ENCODE measurements at regions not wholly inside any gene's neighbourhood (a gene's known extent, or its start where the extent isn't known, plus 50 kb on each side); places are given as distances from the start of the nearest gene placed in this dataset.

DNA sequence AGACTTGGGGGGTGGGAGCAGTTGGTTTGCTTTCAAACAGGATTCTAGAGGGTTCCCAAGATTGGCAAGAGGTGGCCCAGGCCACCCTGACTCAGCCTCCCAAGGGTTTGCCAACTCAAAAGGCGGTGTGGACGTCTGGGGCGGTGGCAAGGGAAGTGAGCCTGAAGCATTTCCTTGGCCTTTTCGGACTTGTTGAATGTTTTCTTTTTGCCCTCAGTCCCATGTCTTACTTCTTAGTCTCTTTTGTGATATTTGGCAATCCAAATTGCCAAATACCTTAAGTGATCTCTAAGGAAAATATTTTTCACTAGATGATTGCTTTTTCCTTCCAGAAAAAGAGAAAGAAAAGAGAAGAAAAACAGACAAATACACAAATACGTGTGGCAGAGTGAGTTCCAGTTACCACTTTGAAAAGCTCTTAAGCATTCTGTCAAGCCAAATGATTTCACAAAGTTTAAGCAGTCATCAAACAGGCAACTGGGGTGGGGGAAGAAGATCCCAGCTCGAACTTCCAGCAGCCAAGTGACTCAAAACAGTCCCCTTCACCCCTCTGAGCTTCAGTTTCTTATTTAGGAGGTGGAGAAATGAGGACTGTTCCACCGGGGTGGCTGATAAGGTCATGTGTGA is 374.6 kb upstream of the USP24 start:
- no peak overlapping the region for H3K27ac ChIP-seq
- no peak for TF ChIP-seq CTCF (IDR thresholded peaks at IDR 0.05)
- TF ChIP-seq ZFX (IDR thresholded peaks at IDR 0.05; ENCODE audit: borderline replicate concordance), result no peak

DNA sequence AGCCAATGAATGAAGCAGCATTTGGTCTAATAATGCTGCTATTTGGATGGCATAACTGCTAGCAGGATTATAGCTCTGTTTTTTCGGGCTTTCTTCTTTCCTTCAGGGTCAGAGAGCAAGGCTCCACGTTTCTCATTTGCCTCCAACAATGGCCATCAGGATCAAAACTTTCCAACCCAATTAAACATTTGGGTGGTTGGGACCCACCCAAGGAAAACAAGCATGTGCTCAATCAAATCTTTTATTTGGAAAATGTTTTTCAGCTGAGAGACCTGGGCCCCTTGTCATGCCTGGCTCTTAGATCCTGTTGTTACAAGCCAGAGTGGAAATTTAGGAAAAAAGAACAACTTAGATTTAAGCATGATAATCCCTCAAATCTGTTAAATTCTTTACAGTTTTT is 373.1 kb upstream of the USP24 start:
- TF ChIP-seq CTCF (IDR thresholded peaks at IDR 0.05) (no peak), ZFX (IDR thresholded peaks at IDR 0.05; ENCODE audit: borderline replicate concordance) (no peak)
- H3K27ac ChIP-seq, result no peak overlapping the region

DNA sequence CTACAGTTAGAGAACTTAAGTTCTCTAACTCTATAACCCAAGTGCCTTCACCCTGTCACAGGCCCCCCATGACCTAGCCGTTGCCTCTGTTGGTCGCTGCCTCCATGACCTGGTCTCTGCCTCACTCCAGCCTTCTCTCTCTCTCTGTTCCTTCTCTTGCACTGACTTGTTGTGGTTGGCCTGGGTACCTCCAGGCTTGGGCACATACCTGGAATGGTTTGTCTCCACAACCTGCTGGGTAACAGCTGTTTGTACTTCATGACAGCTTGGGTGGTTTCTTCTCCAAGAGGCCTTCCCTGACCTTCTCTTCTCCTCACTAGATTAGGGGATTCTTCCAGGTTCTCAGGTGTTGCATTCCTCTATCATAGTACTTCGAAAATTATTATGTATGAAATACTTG is 371.6 kb upstream of the USP24 start:
- H3K27ac ChIP-seq, result no peak overlapping the region
- TF ChIP-seq ZFX (IDR thresholded peaks at IDR 0.05; ENCODE audit: borderline replicate concordance) (no peak), CTCF (IDR thresholded peaks at IDR 0.05) (no peak)

GRCh38 chr1:55585402-55585792 is 370.2 kb upstream of the USP24 start:
- TF ChIP-seq ZFX (IDR thresholded peaks at IDR 0.05; ENCODE audit: borderline replicate concordance), result no peak
- TF ChIP-seq CTCF (IDR thresholded peaks at IDR 0.05), result no peak
- H3K27ac ChIP-seq, result no peak overlapping the region

DNA sequence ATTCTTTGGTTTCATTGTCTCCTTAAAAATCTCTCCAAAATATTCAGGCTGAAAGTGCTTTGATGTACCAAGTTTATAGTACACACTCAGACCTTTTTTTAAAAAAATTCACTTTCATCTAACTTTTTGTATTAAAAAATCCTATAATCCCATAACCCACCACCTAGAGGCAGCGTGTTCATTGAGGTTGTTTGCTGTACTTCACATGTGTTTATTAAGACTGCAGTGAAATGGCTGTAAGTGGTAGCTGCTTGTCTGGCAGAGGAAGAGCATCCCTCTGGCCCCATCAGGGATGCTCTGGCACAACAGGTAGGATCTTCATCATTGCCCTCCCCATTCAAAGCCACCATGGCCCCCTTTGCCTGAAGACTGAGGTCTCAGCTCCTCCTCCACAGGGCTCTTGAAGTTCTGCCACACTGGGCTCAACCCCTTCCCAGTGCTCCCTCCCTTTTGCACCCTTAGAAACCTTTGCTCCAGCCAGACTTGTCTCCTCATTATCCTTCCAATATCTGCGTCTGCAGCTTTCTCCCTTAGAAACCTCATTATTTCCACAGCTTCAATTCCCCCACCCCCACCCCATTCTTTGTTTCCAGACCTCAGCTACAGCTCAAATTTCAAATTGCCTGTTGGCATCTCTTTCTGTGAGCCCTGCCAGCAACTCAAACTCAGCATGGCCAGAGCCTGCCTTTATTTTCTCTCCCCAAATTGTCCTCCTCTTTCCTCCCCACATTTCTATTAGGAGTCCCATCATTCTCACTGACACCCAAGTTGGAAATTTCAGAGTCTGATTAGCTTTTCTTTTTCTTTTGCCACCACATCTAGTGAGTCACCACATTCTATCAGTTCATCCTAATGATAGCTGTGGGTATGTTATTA is 369.6 kb upstream of the USP24 start:
- TF ChIP-seq CTCF (IDR thresholded peaks at IDR 0.05) (no peak), ZFX (IDR thresholded peaks at IDR 0.05; ENCODE audit: borderline replicate concordance) (no peak)
- H3K27ac ChIP-seq, result no peak overlapping the region

- TF ChIP-seq ZFX (IDR thresholded peaks at IDR 0.05; ENCODE audit: borderline replicate concordance) (no peak), CTCF (IDR thresholded peaks at IDR 0.05) (no peak)
- no peak overlapping the region for H3K27ac ChIP-seq
Measured at GRCh38 chr1:55582084-55582483, 366.9 kb upstream of the USP24 start.

GRCh38 chr1:55580845-55581332 is 365.7 kb upstream of the USP24 start:
- H3K27ac ChIP-seq, result no peak overlapping the region

More at GRCh38 chr1:55580845-55581332, 365.7 kb upstream of the USP24 start:
- no peak for TF ChIP-seq ZFX (IDR thresholded peaks at IDR 0.05; ENCODE audit: borderline replicate concordance)
- TF ChIP-seq CTCF (IDR thresholded peaks at IDR 0.05), result no peak

Measured in 22Rv1 (cell line).